Fibroblast of peridontal ligament (primary cell): ENCODE measurements at regions not wholly inside any gene's neighbourhood (a gene's known extent, or its start where the extent isn't known, plus 50 kb on each side); places are given as distances from the start of the nearest gene placed in this dataset.
"Not testable (repeated sequence)": the region's sequence is repeated elsewhere in the genome, so short reads cannot be mapped to it uniquely, and the experiment has no call there.

Source experiments
- DNase-seq: peaks from one replicate; pipeline ENCODE4 v3.0.0-alpha.2; 2010; ENCODE audit errors: extremely low read depth

DNA sequence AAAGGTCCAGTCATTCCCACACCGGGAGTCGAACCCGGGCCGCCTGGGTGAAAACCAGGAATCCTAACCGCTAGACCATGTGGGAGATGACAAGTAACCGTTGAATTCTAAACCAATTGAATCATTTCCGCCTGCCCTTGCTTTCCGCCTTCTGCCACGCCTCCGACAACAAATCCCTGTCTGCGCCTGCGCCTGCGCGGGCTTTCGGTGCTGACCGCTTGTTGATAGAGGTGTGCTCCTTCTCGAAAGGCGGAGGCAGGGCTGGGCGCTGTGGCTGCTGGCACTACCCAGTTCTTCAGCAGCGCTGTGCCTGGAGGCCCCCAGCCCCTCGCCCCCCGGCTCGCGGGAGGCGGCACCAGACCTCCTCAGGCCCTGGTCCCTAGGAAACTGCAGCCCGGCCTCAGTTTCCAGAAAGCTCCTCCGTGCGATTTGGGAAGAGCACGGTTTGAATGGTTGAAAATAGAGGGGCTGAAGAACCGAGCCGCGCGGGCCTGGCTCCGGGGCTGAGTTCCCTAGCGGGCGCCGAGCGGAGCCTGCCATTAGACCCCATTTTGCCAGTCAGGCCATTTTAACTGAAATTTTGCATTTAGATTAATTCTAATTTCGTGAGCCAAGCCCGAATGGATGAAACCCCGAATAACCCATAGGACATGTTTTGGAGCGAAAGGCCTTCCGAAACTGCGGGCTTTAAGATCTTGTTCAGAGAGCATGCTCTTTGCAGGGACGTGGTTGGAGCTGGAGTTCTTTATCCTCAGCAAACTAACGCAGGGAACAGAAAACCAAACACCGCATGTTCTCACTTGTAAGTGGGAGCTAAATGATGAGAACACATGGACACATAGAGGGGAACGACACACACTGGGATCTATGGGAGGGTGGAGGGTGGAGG lies 219.3 kb upstream of the ATP10A start:
- DNase-seq: peak; percentile 96

DNA sequence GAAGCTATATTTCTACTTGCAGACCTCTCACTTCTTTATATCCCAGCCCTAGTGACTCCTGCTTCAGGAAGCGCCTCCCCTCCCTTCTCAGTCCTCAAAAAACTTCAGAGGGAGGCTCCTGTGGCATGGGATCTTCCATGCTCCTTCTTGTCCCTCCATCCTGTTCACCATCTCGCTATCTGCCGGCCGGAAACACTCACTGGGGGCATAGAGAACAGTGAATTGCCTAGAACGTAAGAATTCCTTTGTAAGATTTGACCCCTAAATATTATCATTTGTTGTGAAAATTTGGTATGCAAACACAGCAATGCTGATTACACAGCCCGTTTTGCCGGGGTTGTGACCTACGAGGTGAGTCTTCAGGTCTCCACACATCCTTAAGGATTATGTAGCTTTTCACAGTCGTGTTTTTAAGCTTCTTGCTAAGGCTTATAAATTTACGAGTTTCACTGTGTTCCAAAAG lies 218.7 kb upstream of the ATP10A start:
- no peak for DNase-seq

DNA sequence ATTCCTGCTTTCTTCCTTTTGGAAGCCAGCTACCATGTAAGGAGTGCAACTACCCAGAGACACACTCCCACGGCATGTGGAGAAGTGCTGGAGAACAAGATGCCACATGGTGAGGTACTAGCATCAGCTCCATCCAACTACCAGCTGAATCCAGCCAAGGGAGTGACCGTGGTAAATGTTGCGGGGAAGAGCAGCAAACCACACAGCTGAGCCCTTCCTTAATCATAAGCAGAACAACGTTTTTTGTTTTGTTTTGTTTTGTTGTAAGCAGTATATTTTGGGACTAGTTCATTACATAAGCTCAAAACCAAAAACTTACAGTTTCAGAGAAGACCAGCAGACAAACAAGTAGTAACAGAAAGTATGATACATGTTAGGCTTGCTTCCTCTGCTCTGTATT lies 212.6 kb upstream of the ATP10A start:
- DNase-seq: no peak

DNA sequence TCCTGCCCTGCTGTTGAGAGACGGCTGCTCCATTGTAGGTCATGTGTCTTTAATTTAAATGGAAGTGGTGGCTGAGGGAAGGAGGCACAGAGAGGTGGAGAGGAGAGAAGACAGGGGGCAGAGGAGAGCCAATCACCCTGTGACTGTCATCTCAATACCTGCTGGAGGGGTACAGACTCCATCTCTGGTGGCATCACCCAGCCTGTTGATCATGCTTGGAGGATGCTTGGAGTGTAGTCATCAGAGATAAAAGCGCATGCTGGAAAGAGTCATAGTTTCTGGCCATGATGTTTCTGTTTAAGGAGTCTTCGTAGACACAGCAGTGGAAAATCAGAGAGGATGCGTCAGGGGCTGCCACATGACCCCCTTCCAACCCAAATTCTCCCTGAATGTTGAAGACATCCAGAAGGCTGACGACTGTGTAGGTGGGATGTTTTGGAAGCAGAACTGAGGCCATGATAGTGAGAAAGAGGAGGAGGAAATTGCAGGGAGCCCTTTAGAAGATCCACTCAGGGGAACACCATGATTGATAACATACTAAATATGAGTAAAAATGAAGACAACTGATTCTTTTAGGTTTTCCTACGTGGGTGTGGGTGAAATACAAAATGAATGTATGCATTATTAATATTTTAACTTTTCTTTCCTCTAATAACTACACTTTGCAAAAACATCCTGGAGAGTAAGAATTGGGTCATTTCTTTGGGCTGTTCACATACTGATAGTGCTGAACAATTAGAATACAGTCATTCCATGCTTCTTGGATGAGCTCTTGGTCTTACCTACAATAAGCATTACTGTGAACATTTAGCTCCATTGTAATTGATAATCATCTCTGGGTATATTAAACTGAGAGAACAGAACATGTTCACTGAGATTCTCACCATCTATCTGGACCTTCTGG lies 210.6 kb upstream of the ATP10A start:
- no peak for DNase-seq

DNA sequence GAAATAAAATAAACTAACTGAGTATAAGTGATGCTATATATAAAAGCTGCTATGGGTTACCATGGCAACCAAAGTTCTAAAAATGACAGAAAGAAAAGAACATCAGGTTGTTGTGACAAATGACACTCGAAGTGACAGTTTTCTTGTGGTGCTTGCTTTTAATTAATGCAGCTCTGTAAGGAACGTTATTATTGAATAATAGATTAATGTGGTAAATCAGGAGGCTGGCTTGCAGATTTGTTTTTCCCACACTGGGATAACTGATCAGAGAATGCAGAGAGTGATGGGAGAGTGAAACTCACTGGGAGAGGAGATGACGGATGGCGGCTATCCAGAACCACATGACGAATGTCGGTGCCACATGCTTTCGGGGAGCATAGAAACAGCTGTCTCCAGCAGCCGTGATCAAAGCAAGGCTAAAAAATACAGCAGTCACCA lies 207.0 kb upstream of the ATP10A start:
- no peak for DNase-seq

DNA sequence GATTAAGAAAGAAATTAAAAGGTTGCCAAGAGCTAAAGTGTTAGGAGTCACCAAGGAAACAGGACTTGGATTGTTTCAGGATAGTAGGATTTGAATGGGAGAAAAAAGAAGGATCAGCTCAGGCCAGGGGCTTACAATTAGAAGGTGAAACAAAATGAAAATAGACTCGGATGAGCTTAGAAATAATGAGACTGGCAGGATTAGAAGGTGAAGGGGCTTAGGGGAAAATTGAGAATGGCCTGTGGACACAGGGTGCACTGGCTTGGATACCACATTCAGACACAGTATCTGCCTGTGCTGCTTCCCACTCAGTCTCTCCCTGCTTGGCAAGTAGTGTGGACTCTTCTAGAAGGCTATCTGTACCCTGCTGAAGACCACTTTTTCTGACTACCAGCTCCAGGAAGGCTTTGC lies 206.1 kb upstream of the ATP10A start:
- DNase-seq: no peak

DNA sequence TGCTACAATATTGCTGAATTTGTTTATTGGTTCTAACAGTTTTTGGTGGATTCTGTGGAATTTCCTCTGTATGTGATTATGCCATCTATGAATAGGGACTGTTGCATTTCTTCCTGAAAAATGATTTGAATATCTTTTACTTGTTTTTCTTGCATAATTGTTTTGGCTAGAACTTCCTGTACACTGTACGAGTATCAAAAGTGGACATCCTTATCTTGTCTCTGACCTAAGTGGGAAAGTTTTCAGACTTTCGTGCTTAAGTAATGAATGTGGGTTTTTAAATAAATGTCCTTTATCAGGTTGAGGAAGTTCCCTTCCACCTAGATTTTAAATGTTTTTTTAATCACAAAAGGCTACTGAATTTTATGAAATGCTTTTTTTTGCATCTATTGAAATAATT lies 203.8 kb upstream of the ATP10A start:
- no peak for DNase-seq

DNA sequence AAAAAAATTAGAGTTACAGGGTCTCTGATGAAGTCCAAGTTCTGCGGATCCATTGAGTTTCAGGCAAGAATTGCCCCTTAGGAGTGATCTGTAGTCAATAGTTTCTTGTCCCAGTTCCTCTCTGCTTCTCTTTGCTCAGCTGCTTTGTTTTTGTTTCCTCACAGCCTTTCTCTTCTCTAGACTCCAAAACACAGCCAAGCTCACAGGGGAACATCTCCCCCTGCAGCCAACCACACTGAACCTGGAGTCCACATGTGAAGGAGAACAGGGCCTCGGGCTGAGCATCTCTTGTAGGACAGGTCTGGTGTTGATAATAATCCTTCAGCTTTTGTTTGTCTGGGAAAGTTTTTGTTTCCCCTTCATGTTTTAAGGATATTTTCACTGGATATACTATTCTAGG lies 202.6 kb upstream of the ATP10A start:
- DNase-seq: no peak

DNA sequence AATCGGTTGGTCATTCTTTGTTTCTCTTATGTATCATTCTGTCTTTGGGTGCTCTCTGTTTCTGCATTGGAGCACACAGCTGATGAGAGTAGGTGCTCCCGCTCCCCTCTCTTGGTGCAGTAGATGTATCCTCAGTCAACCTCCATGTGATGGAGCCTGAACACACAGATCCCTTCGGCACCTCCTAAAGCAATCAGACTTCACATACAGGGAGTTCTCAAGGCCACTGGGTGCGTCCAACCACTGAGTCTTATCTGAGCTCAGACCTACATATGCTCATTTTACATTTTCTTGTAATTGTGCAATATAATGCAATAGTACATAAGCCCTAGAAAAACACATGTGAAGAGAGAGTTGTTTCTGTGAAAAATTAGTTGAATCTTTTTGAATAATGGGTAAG lies 198.1 kb upstream of the ATP10A start:
- no peak for DNase-seq

DNA sequence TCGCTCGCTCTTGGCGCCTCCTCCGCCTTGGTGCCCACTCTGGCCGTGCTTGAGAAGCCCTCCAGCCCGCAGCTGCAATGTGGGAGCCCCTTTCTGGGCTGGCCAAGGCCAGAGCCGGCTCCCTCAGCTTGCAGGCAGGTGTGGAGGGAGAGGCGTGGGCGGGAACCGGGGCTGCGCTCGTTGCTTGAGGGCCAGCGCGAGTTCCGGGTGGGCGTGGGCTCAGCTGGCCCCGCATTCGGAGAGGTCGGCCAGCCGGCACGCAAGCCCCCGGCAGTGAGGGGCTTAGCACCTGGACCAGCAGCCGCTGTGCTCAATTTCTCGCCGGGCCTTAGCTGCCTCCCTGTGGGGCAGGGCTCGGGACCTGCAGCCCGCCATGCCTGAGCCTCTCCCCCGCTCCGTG lies 193.6 kb upstream of the ATP10A start:
- not testable (repeated sequence) for DNase-seq

DNA sequence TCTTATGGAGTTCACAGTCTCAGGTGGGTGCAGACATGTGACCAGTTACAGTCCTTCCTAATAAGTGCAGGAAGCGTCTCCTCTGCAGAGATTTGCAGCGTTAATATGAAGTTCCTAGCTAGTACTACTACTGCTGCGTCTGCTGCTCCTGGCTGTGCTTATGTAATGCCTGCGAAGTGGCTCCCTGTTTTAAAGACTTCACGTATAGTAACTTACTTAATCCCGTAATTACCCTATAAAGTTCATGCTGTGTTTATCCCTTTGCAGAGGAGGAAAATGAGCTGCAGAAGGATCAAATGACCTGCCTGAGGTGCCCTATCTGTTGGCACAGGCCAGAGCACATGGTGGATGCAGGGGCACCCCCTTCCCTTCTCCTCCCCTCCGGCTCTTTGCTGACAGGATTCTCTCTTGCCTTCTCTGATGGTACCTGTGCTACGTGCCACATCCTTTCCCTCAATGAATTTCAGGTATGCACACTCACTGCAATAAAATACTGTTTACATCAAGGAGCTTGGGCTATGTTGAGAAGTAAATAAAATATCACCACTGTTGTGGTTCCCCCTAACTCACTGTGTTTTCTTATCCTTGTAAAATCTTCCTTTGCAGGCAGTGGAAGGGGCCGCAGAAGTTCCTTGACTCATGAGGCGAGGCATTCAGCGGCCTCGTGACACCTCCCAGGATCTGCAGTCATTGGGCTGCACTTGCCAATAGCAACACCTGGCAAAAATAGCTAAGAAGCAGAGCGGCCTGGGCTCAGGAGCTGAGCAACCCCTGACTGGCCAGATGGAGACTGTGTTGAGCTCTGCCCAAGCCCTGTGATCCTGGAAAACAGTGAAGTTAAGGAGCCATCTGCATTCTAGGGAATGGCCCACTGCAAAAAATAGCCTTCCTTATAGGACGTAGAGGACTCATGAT lies 188.9 kb upstream of the ATP10A start:
- no peak for DNase-seq

DNA sequence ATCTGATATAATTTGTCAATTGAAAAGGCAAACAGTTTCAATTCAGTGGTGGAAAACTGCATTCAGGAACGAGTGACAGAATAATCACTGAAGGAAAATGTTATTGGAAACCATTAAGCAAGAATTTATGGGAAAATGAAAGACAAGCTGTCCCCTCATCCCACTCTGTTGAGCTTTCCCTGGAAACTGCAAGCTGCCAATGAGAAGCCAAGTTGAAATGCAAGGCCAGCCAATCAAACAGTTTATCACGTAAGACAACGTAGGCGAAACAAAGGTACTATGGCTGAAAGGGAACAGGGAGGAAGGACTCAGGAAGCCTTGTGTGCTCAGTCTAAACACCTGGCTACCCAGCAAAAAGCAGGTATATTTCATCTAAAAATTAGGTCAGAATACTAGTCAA lies 187.9 kb upstream of the ATP10A start:
- DNase-seq: no peak

DNA sequence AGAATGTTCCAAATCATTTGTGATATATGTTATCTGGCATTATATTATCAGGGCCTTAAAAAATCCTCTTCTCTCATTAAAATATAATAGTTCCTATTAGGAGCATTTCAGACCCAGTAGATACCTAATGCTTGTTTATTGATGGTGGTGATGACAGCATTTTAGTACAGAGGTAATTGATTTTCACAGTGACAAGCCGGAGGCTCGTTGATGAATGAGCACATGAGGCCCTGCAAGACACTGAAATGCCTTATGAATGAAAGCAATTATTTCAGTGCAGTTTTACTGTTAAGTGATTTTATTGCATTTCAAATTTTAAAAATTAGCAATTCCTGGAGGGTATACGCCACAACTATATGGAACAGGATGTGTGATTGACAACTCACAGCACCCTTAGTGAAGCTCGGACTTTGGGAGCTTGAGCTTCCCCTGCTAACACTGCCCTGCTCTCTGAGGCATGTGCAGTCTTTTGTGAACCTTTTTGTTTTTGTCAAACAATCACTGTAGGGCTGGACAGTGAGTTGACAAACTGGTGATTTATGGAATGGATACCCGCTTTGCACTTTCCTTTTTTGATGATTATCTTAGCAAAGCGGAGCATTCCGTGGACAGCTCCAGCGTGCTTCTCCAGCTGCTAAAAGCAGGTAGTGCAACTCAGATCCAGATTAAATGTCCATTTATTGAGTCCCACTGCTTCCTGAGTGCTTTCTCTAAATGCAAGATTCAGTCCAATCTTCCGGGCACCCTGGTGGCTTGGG lies 187.0 kb upstream of the ATP10A start:
- no peak for DNase-seq

DNA sequence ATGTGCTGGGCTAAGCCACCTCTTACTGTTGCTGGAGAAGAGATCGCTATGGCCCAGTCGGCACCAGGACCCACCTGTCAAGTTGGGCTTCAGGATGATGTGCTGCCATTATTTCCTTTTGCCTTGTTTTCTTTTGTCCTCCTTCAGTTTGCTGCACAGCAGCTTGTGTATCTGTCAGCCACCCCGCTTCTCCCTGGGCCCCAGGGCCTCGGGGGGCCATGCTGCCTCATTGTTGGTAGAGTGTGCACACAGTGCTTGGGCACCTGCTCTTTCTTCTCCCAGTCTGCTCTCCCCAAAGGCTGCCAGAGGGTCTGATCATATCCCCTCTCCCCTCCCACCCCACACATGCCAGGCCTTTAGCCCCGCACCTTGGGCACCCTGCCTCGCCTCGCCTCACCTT lies 185.5 kb upstream of the ATP10A start:
- DNase-seq: no peak

DNA sequence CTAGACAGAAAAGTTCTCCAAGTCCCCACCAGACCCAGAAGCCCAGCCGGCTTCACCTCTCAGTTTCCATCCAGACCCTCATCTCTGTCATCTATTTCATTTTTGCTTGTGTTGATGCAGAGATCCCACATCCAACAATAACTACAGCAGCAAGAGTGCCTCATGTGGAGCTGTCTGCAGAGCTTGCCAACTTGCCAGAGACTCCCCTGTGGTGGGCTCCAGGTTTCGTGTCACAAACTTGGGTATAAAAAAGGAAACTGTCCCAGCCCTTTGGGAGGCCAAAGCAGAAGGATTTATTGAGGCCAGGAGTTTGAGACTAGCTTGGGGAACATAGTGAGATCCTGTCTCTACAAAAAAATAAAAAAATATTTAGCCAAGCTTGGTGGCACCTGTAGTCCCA lies 182.4 kb upstream of the ATP10A start:
- DNase-seq: no peak

DNA sequence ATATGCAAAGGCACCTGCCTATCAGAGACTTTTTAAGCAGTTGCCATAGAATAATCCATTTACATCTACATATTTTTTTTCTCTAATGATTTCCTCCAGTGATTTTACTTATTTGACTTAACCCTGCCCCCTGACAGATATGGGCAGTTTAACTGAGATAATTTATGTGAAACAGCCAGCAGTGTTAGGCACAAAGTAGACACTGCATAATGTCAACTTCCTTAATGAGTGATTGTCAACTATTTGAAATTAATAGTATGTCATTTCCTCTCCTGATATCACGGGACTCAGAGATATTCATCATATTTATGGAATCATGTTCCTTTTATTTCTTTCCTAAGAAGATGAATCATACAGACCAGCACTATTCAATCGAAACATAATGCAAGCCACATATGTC lies 179.9 kb upstream of the ATP10A start:
- DNase-seq: no peak

DNA sequence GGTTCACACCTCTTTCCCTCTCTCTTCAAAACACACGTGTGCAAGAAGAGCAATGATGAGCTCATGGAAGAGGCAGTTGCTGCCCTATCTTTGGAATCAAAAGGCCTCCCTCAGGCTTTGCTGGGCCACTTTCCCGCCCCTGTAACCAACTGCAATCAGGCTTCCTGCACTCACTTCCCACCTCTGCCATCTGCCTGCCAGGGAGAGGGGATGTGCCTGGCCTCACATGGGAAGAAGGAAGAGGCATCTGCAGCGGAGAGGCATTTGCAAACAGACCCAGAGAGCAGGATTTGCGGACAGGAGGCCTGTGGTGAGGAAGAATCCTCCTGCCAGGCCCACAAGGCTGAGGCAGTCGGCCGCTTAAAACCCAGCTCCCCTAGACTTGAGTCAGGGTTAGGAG lies 175.6 kb upstream of the ATP10A start:
- no peak for DNase-seq

DNA sequence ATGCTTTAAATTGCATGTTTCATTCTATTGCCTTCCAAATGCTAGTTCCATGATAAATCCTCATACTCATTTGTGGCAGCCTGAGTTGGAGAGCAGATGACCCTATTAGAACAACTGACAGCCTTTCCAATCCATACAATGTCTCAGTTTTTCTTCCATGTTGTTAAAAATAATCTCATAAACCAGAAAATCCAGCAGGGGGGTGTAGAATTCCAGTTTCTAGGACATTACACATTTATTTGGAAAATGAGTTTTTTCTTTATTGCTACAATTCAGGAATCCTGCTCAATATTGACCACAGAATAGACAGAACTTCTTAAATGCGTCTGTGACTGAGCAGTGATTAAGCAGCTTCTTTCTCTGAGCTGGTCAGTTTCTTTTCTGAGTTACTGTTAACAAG lies 174.2 kb upstream of the ATP10A start:
- DNase-seq: no peak

DNA sequence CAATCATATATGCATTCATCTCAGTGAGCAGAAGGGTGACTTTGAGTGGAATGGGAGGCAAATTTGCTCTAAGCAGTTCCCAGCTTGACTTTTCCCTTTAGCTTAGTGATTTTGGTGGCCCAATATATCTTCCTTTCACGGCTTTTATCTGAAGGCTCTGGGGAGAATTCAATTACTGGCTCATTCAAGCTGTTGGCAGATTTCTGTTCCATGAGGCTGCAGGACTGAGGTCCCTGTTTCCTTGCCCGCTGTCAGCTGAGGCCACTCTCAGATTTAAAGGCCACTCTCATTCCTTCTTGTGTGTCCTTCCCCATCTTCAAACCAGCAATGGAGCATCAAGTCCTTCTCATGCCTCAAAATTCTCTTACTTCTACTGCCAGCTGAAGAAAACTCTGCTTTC lies 170.4 kb upstream of the ATP10A start:
- DNase-seq: no peak

DNA sequence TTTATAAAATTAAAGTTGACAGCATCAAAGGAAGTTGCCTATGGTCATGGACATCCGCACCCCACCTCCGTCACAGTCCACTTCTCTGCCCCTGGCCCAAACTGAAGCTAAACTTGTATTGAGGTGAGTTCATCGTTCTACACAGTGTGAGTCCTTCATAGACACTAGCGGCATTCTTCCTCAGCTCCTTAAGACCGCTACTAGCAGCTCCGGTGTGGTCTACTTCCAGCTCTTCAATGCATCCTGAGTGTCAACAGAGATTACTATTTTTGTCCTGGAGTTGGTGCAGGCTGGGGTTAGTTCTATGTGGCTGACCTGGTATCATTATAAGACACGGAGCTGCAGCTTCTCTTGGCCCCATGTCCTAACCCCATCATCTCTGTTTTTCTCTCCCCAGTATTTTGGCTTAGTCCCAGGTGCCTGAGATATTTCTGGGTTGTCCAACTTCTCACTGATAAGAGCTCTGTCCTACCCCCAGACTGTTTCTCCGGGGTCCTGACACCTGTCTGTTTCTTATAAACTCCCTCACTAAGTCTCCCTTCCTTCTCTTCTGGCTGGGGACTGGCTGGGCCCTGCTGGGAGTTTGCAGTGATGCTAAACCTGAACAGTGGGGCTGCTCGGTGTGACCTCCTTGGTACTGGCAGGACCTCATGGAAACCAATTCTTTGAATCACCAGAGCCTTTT lies 169.2 kb upstream of the ATP10A start:
- DNase-seq: no peak
